SK-N-SH (cell line): ENCODE measurements at regions not wholly inside any gene's neighbourhood (a gene's known extent, or its start where the extent isn't known, plus 50 kb on each side); places are given as distances from the start of the nearest gene placed in this dataset.

Experiments used
- CTCF ChIA-PET: fragments of 300-600, 350-600 bp; formaldehyde crosslinking; extraction: SDS; loops from one replicate; lab custom pipeline; 2021; lab: Yijun Ruan, JAX
- POLR2A ChIA-PET: fragments of 350-600 bp; sonication (Branson Sonifier 250); formaldehyde crosslinking; extraction: SDS; loops from one replicate; lab custom pipeline; 2020; ENCODE audit warnings: antibody characterized with exemption, inconsistent platforms; lab: Yijun Ruan, JAX
- DNase-seq: peaks from one replicate; pipeline ENCODE4 v3.0.0; 2012
- H2AFZ ChIP-seq: fragments of 200-600 bp; sonication (generic); 2 replicates; pipeline ENCODE4 v1.8.1; 2016; ENCODE audit warnings: antibody characterized with exemption, mild to moderate bottlenecking, low read depth
- H3F3A ChIP-seq: fragments of 200-600 bp; sonication (generic); replicated peaks from 2 replicates; pipeline ENCODE3; 2016; ENCODE audit warnings: antibody characterized with exemption, mild to moderate bottlenecking; ENCODE audit not compliant: insufficient read depth
- H3K27ac ChIP-seq, 2 experiments: fragments of 200-500 bp in 1 of 2; fragments of 200-600 bp in 1 of 2; sonication (Bioruptor generic) in 1 of 2; sonication (generic), shearing (Covaris generic) in 1 of 2; 2 replicates each; pipeline versions ENCODE4 v1.5.1 to v1.6.1; 2014 to 2016; ENCODE audit warnings: low read depth in 2 of 2, inconsistent platforms in 1 of 2, low read length in 1 of 2, mild to moderate bottlenecking in 1 of 2, mixed read lengths in 1 of 2
- H3K27me3 ChIP-seq: fragments of 200-600 bp; sonication (generic), shearing (Covaris generic); 2 replicates; pipeline ENCODE4 v1.6.1; 2016; ENCODE audit warnings: mixed run types; ENCODE audit not compliant: insufficient read depth
- H3K36me3 ChIP-seq, 2 experiments: fragments of 200-500 bp in 1 of 2; fragments of 200-600 bp in 1 of 2; sonication (Bioruptor generic) in 1 of 2; sonication (generic) in 1 of 2; replicated peaks in 1 of 2; 2 replicates each; pipeline versions ENCODE3 to v1.5.1; 2014 to 2016; ENCODE audit warnings: low read length in 1 of 2, mild to moderate bottlenecking in 1 of 2; ENCODE audit not compliant: insufficient read depth in 2 of 2, control insufficient read depth in 1 of 2
- H3K4me1 ChIP-seq, 2 experiments: fragments of 200-500 bp in 1 of 2; fragments of 200-600 bp in 1 of 2; sonication (Bioruptor generic) in 1 of 2; sonication (generic), shearing (Covaris generic) in 1 of 2; 2 replicates each; pipeline versions ENCODE4 v1.5.1 to v1.6.1; 2014 to 2016; ENCODE audit warnings: low read depth in 1 of 2, low read length in 1 of 2, mixed run types in 1 of 2; ENCODE audit not compliant: insufficient read depth in 2 of 2, control insufficient read depth in 1 of 2
- H3K4me2 ChIP-seq: fragments of 200-600 bp; sonication (generic), shearing (Covaris generic); 2 replicates; pipeline ENCODE4 v1.6.1; 2017; ENCODE audit warnings: mixed run types
- H3K4me3 ChIP-seq, 2 experiments: fragments of 200-500 bp in 1 of 2; fragments of 200-600 bp in 1 of 2; sonication (Bioruptor generic) in 1 of 2; sonication (generic), shearing (Covaris generic) in 1 of 2; 2 replicates each; pipeline versions ENCODE4 v1.5.1 to v1.8.1; 2014 to 2016; ENCODE audit warnings: low read depth in 2 of 2, inconsistent platforms in 1 of 2, low read length in 1 of 2, mild to moderate bottlenecking in 1 of 2, mixed read lengths in 1 of 2, moderate library complexity in 1 of 2
- H3K79me2 ChIP-seq: fragments of 200-600 bp; sonication (generic); 2 replicates; pipeline ENCODE4 v1.8.1; 2017; ENCODE audit warnings: mild to moderate bottlenecking; ENCODE audit not compliant: insufficient read depth
- H3K9ac ChIP-seq: fragments of 200-600 bp; sonication (generic); 2 replicates; pipeline ENCODE4 v1.6.1; 2017; ENCODE audit warnings: mixed run types
- H3K9me2 ChIP-seq: fragments of 200-600 bp; sonication (generic); 2 replicates; pipeline ENCODE4 v1.6.1; 2017; ENCODE audit warnings: mixed run types
- H3K9me3 ChIP-seq: fragments of 200-600 bp; sonication (generic); 2 replicates; pipeline ENCODE4 v1.6.1; 2017; ENCODE audit warnings: mixed run types, mild to moderate bottlenecking, moderate library complexity
- H4K20me1 ChIP-seq: fragments of 200-600 bp; sonication (generic); 2 replicates; pipeline ENCODE4 v1.6.1; 2017; ENCODE audit warnings: mild to moderate bottlenecking, mixed run types; ENCODE audit not compliant: insufficient read depth
- CHD2 ChIP-seq: fragments of 150-350 bp; IDR thresholded peaks from 2 replicates; pipeline ENCODE4 v1.6.1; 2018; ENCODE audit warnings: low read length; ENCODE audit not compliant: partially characterized antibody
- ELF1 ChIP-seq: IDR thresholded peaks from 2 replicates; pipeline ENCODE4 v1.4.0; 2012
- EP300 ChIP-seq, 2 experiments: IDR thresholded peaks; 2 replicates each; pipeline versions ENCODE4 v1.4.0 to v1.6.1; 2012; ENCODE audit warnings: borderline replicate concordance in 1 of 2, low read depth in 1 of 2, low read length in 1 of 2
- FOSL2 ChIP-seq: IDR thresholded peaks from 2 replicates; pipeline ENCODE4 v1.4.0; 2012; ENCODE audit warnings: low read depth, mild to moderate bottlenecking, moderate library complexity, borderline replicate concordance
- FOXM1 ChIP-seq: IDR thresholded peaks from 2 replicates; pipeline ENCODE4 v1.4.0; 2012; ENCODE audit warnings: low read depth, mild to moderate bottlenecking
- GABPA ChIP-seq: IDR thresholded peaks from 2 replicates; pipeline ENCODE4 v1.4.0; 2012; ENCODE audit warnings: low read depth, mild to moderate bottlenecking
- GATA2 ChIP-seq: sonication (generic); formaldehyde crosslinking; IDR thresholded peaks from 2 replicates; pipeline ENCODE4 v1.5.0; 2020; ENCODE audit warnings: mild to moderate bottlenecking, missing genetic modification reagents
- IRF3 ChIP-seq: fragments of 150-350 bp; IDR thresholded peaks from 2 replicates; pipeline ENCODE4 v1.6.1; 2016; ENCODE audit warnings: mild to moderate bottlenecking, low read depth, low read length
- JUND ChIP-seq: IDR thresholded peaks from 2 replicates; pipeline ENCODE4 v1.4.0; 2012
- POLR2AphosphoS5 ChIP-seq: IDR thresholded peaks from 2 replicates; pipeline ENCODE4 v1.6.1; 2012; ENCODE audit warnings: low read depth, low read length
- RAD21 ChIP-seq: IDR thresholded peaks from 2 replicates; pipeline ENCODE4 v1.6.1; 2012; ENCODE audit warnings: mild to moderate bottlenecking, low read length
- RCOR1 ChIP-seq: fragments of 150-350 bp; IDR thresholded peaks from 2 replicates; pipeline ENCODE4 v1.6.1; 2017; ENCODE audit warnings: antibody characterized with exemption, low read length
- REST ChIP-seq: IDR thresholded peaks from 2 replicates; pipeline ENCODE4 v1.6.1; 2012; ENCODE audit warnings: mild to moderate bottlenecking, low read depth, low read length, moderate library complexity
- RFX5 ChIP-seq: IDR thresholded peaks from 2 replicates; pipeline ENCODE4 v1.6.1; 2012; ENCODE audit warnings: mild to moderate bottlenecking, improper control_type of control experiment, low read length
- RXRA ChIP-seq: IDR thresholded peaks from 2 replicates; pipeline ENCODE4 v1.4.0; 2012; ENCODE audit warnings: low read depth, mild to moderate bottlenecking, borderline replicate concordance
- SIN3A ChIP-seq: IDR thresholded peaks from 2 replicates; pipeline ENCODE4 v1.6.1; 2012; ENCODE audit warnings: low read depth, mild to moderate bottlenecking, low read length, moderate library complexity, borderline replicate concordance
- SMC3 ChIP-seq: IDR thresholded peaks from 2 replicates; pipeline ENCODE4 v1.6.1; 2012; ENCODE audit warnings: low read depth, low read length, improper control_type of control experiment
- TAF1 ChIP-seq: IDR thresholded peaks from 2 replicates; pipeline ENCODE4 v1.6.1; 2012; ENCODE audit warnings: low read depth, mild to moderate bottlenecking, low read length, moderate library complexity, borderline replicate concordance
- YY1 ChIP-seq: IDR thresholded peaks from 2 replicates; pipeline ENCODE4 v1.4.0; 2012; ENCODE audit warnings: low read depth, mild to moderate bottlenecking
- ZBTB33 ChIP-seq: IDR thresholded peaks from 2 replicates; pipeline ENCODE4 v1.4.0; 2012; ENCODE audit warnings: low read depth, borderline replicate concordance
- WGBS: methylation state at CpG from one replicate; pipeline ENCODE4 v1.1.6; 2017; ENCODE audit warnings: low lambda C conversion rate; 5-methylcytosine and 5-hydroxymethylcytosine counted together

- POLR2A ChIA-PET: interaction anchor here (0.7 kb wide), 1 partner anchor 95 kb away, joined by 3 read pairs; no protein-coding TSS in a partner anchor
- CTCF ChIA-PET: interaction anchor here (1.3 kb wide), 1 partner anchor 10 kb away, joined by 3 read pairs; no protein-coding TSS in a partner anchor
- WGBS: 91% methylated on average over 3 of the region's 3 CpGs
These were observed 246.4 kb downstream of the PSAT1 start for GRCh38 chr9:78543353-78543752.

GRCh38 chr9:78544230-78544629 lies 247.3 kb downstream of the PSAT1 start:
- CTCF ChIA-PET: interaction anchor here (0.7 to 1.3 kb wide), 2 partner anchors 9 to 13 kb away, joined by 3 read pairs; no protein-coding TSS in a partner anchor
- no peaks in the 10 kb centered on the region for H3K79me2 ChIP-seq
- POLR2A ChIA-PET: no interaction called here
- no peak overlapping the region for H2AFZ ChIP-seq
- no peaks in the 10 kb centered on the region for H3K36me3 ChIP-seq
- H3K4me2 ChIP-seq: no peak overlapping the region
- H3F3A ChIP-seq: peaks cover 6% of the 10 kb centered on the region
- no peaks in the 10 kb centered on the region for H3K9me3 ChIP-seq
- H3K9ac ChIP-seq: no peak overlapping the region
- H3K9me2 ChIP-seq: no peaks in the 10 kb centered on the region
- H4K20me1 ChIP-seq: no peaks in the 10 kb centered on the region
- TF ChIP-seq JUND (no peak), FOXM1 (no peak), ELF1 (no peak), EP300 (IDR thresholded peaks at IDR 0.05; ENCODE audit: borderline replicate concordance in 1 of 2, low read depth in 1 of 2, low read length in 1 of 2) (no peak), CHD2 (no peak), RFX5 (no peak), GABPA (no peak), IRF3 (no peak), YY1 (no peak), RCOR1 (no peak), GATA2 (no peak), REST (no peak), SMC3 (no peak), POLR2AphosphoS5 (no peak), FOSL2 (no peak), TAF1 (no peak), SIN3A (no peak), ZBTB33 (no peak)
- no peak for DNase-seq
- 75% methylated on average over 5 of the region's 5 CpGs for WGBS
- no peak overlapping the region for H3K27ac ChIP-seq
- no peaks in the 10 kb centered on the region for H3K27me3 ChIP-seq
- H3K4me3 ChIP-seq: no peak overlapping the region
- H3K4me1 ChIP-seq: peaks cover 4 to 6% of the 10 kb centered on the region in 2 experiments; a peak in 3 of 4 replicates

More at GRCh38 chr9:78543353-78543752, 246.4 kb downstream of the PSAT1 start:
- no peak for DNase-seq
- Histone ChIP-seq H3K4me1 (peaks cover 6 to 8% of the 10 kb centered on the region in 2 experiments), H3K9me3 (no peaks in the 10 kb centered on the region), H3K27me3 (no peaks in the 10 kb centered on the region), H3K36me3 (no peaks in the 10 kb centered on the region), H3K4me2 (no peak overlapping the region), H2AFZ (no peak overlapping the region; the same call in 1 of the 2 replicates), H3K4me3 (no peak overlapping the region), H3K79me2 (no peaks in the 10 kb centered on the region), H3K9me2 (no peaks in the 10 kb centered on the region), H3F3A (peaks cover 6% of the 10 kb centered on the region), H4K20me1 (no peaks in the 10 kb centered on the region), H3K9ac (no peak overlapping the region), H3K27ac (no peak overlapping the region)
- TF ChIP-seq RAD21 (no peak), YY1 (no peak), GATA2 (no peak), RXRA (no peak), RCOR1 (no peak), RFX5 (no peak), GABPA (no peak)
